RWPE1 (cell line): ENCODE measurements at regions not wholly inside any gene's neighbourhood (a gene's known extent, or its start where the extent isn't known, plus 50 kb on each side); places are given as distances from the start of the nearest gene placed in this dataset.

Experiments used
- CTCF ChIA-PET: fragments of 350-600 bp; sonication (Branson Sonifier 250); formaldehyde crosslinking; extraction: SDS; loops from one replicate; lab custom pipeline; 2021; lab: Yijun Ruan, JAX
- POLR2A ChIA-PET: fragments of 400-600 bp; formaldehyde crosslinking; extraction: SDS; loops from one replicate; lab custom pipeline; 2020; ENCODE audit warnings: antibody characterized with exemption; ENCODE audit not compliant: low non-redundant PET; lab: Yijun Ruan, JAX
- DNase-seq: peaks from one replicate; pipeline ENCODE4 v3.0.0; 2012; ENCODE audit warnings: low spot score
- H3K27ac ChIP-seq: fragments of 450-650 bp; 2 replicates; pipeline ENCODE4 v1.5.1; 2017
- CTCF ChIP-seq: fragments of 450-650 bp; conservative IDR thresholded peaks from 2 replicates; pipeline ENCODE4 v1.5.1; 2017; ENCODE audit warnings: low read depth, mild to moderate bottlenecking

GRCh38 chrX:39194673-39195072 is 393.4 kb downstream of the MID1IP1 start:
- no peak overlapping the region for H3K27ac ChIP-seq
- POLR2A ChIA-PET = no interaction called here
- CTCF ChIA-PET = no interaction called here
- TF ChIP-seq CTCF = no peak
- DNase-seq = no peak

GRCh38 chrX:39195156-39195555 is 393.9 kb downstream of the MID1IP1 start:
- no peak for TF ChIP-seq CTCF
- ChIA-PET CTCF (no interaction called here), POLR2A (no interaction called here)
- no peak overlapping the region for H3K27ac ChIP-seq
- no peak for DNase-seq

GRCh38 chrX:39196192-39197102 is 395.2 kb downstream of the MID1IP1 start:
- CTCF ChIA-PET = no interaction called here
- TF ChIP-seq CTCF = no peak
- H3K27ac ChIP-seq = no peak overlapping the region
- peak; percentile 28 for DNase-seq
- POLR2A ChIA-PET = no interaction called here

GRCh38 chrX:39199429-39199828 is 398.2 kb downstream of the MID1IP1 start:
- DNase-seq = no peak
- ChIA-PET POLR2A (no interaction called here), CTCF (no interaction called here)
- no peak overlapping the region for H3K27ac ChIP-seq
- no peak for TF ChIP-seq CTCF

GRCh38 chrX:39201305-39201990 is 400.2 kb downstream of the MID1IP1 start:
- TF ChIP-seq CTCF = no peak
- H3K27ac ChIP-seq = no peak overlapping the region
- POLR2A ChIA-PET = no interaction called here
- CTCF ChIA-PET = interaction anchor here (0.6 kb wide), 1 partner anchor 537 kb away, joined by 3 read pairs; no protein-coding TSS in a partner anchor
- DNase-seq = peak; percentile 10

- CTCF ChIA-PET = no interaction called here
- POLR2A ChIA-PET = no interaction called here
- no peak for TF ChIP-seq CTCF
- H3K27ac ChIP-seq = no peak overlapping the region
- DNase-seq = no peak
Measured at GRCh38 chrX:39202641-39203040, 401.4 kb downstream of the MID1IP1 start.
